ENCODE measurements at regions not wholly inside any gene's neighbourhood (a gene's known extent, or its start where the extent isn't known, plus 50 kb on each side); places are given as distances from the start of the nearest gene placed in this dataset.

DNA sequence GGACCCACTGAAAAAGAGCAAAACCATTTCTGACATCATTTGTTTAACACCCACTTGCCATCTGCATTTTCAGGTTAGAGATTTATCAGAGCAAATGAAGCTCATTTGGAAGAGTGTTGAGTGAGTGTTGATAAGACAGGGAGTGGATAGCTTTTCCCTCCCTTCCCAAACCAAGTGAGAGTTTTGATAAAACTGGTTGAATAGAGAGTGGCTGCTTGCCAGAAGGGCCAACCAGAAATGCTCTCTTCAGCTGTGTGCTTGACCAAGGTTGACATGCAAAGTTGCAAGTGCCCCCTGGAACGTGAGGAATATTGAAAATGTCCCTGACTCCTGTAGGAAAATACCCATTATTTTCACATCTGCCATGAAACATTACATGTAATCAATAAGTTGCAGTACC is 1487.0 kb upstream of the FLRT2 start:
- no peaks in the 10 kb centered on the region for H3K27me3 ChIP-seq
- no peaks in the 10 kb centered on the region for H3K4me1 ChIP-seq
- no peaks in the 10 kb centered on the region for H3K9me3 ChIP-seq
- no peaks in the 10 kb centered on the region for H3K36me3 ChIP-seq
- no peak for TF ChIP-seq EP300 (IDR thresholded peaks at IDR 0.05)
- TF ChIP-seq CTCF (IDR thresholded peaks at IDR 0.05): no peak
- no peak for TF ChIP-seq POLR2A (IDR thresholded peaks at IDR 0.05)
- no peak for TF ChIP-seq POLR2AphosphoS5 (IDR thresholded peaks at IDR 0.05)
- H3K4me3 ChIP-seq: no peak overlapping the region
- no peak for DNase-seq (ENCODE audit: low spot score in 2 of 2)
- no peak overlapping the region for H3K27ac ChIP-seq
- WGBS: 89% methylated on average over 1 of the region's 1 CpG

- H3K9me3 ChIP-seq: no peaks in the 10 kb centered on the region
- no peaks in the 10 kb centered on the region for H3K4me1 ChIP-seq
- no peaks in the 10 kb centered on the region for H3K36me3 ChIP-seq
- TF ChIP-seq EP300 (IDR thresholded peaks at IDR 0.05) (no peak), CTCF (IDR thresholded peaks at IDR 0.05) (no peak), POLR2A (IDR thresholded peaks at IDR 0.05) (no peak), POLR2AphosphoS5 (IDR thresholded peaks at IDR 0.05) (no peak)
- H3K27ac ChIP-seq: no peak overlapping the region
- WGBS: 42% methylated on average over 3 of the region's 3 CpGs
- no peak overlapping the region for H3K4me3 ChIP-seq
- H3K27me3 ChIP-seq: no peaks in the 10 kb centered on the region
- DNase-seq (ENCODE audit: low spot score in 2 of 2): no peak
These were observed 1465.4 kb upstream of the FLRT2 start for GRCh38 chr14:84064316-84065125.

GRCh38 chr14:84065811-84066210 is 1464.1 kb upstream of the FLRT2 start:
- 74% methylated on average over 5 of the region's 5 CpGs for WGBS
- no peaks in the 10 kb centered on the region for H3K36me3 ChIP-seq
- no peak overlapping the region for H3K4me3 ChIP-seq
- no peak for DNase-seq (ENCODE audit: low spot score in 2 of 2)
- no peak for TF ChIP-seq POLR2A (IDR thresholded peaks at IDR 0.05)
- H3K9me3 ChIP-seq: no peaks in the 10 kb centered on the region
- H3K27ac ChIP-seq: no peak overlapping the region
- no peaks in the 10 kb centered on the region for H3K4me1 ChIP-seq
- no peaks in the 10 kb centered on the region for H3K27me3 ChIP-seq

DNA sequence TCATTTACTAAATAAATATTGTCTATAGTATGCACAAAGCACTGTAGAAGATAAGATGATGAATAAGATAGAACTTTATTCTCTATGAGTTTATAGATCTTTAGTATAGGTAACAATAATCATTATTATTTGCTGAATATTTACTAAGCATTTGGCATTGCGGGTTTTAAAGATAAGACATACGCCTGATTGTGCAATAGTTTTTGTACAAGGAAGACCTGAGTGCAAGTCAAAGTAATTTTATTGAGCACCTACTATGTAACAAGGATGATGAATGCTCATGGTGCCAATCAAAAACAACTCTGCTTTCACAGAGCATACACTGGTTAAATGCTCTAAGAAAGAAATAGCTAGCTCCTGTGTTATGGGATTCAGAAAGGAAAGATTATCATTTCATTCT is 1461.7 kb upstream of the FLRT2 start:
- H3K36me3 ChIP-seq: no peaks in the 10 kb centered on the region
- H3K27me3 ChIP-seq: no peaks in the 10 kb centered on the region
- DNase-seq (ENCODE audit: low spot score in 2 of 2): no peak
- H3K9me3 ChIP-seq: no peaks in the 10 kb centered on the region
- no peaks in the 10 kb centered on the region for H3K4me1 ChIP-seq
- TF ChIP-seq POLR2AphosphoS5 (IDR thresholded peaks at IDR 0.05) (no peak), POLR2A (IDR thresholded peaks at IDR 0.05) (no peak), EP300 (IDR thresholded peaks at IDR 0.05) (no peak), CTCF (IDR thresholded peaks at IDR 0.05) (no peak)
- H3K4me3 ChIP-seq: no peak overlapping the region
- 93% methylated on average over 2 of the region's 2 CpGs for WGBS
- no peak overlapping the region for H3K27ac ChIP-seq

GRCh38 chr14:84071061-84071460 is 1458.9 kb upstream of the FLRT2 start:
- H3K36me3 ChIP-seq: no peaks in the 10 kb centered on the region
- no peak for DNase-seq (ENCODE audit: low spot score in 2 of 2)
- H3K9me3 ChIP-seq: no peaks in the 10 kb centered on the region
- WGBS: 78% methylated on average over 1 of the region's 1 CpG
- no peaks in the 10 kb centered on the region for H3K27me3 ChIP-seq
- no peak overlapping the region for H3K4me3 ChIP-seq
- TF ChIP-seq POLR2AphosphoS5 (IDR thresholded peaks at IDR 0.05) (no peak), POLR2A (IDR thresholded peaks at IDR 0.05) (no peak), EP300 (IDR thresholded peaks at IDR 0.05) (no peak), CTCF (IDR thresholded peaks at IDR 0.05) (no peak)
- H3K4me1 ChIP-seq: no peaks in the 10 kb centered on the region
- no peak overlapping the region for H3K27ac ChIP-seq
